22Rv1 (cell line): ENCODE measurements at regions not wholly inside any gene's neighbourhood (a gene's known extent, or its start where the extent isn't known, plus 50 kb on each side); places are given as distances from the start of the nearest gene placed in this dataset.

Source experiments
- H3K27ac ChIP-seq: fragments of 450-650 bp; 2 replicates; pipeline ENCODE4 v1.5.1; 2017
- ZFX ChIP-seq: fragments of 450-650 bp; IDR thresholded peaks from 2 replicates; pipeline ENCODE4 v1.6.1; 2017; ENCODE audit warnings: antibody characterized with exemption, borderline replicate concordance
- TF ChIP-seq, protein P1 (sequence below): fragments of 450-650 bp; IDR thresholded peaks from 2 replicates; pipeline ENCODE4 v1.5.1; 2017; ENCODE audit warnings: mild to moderate bottlenecking

DNA sequence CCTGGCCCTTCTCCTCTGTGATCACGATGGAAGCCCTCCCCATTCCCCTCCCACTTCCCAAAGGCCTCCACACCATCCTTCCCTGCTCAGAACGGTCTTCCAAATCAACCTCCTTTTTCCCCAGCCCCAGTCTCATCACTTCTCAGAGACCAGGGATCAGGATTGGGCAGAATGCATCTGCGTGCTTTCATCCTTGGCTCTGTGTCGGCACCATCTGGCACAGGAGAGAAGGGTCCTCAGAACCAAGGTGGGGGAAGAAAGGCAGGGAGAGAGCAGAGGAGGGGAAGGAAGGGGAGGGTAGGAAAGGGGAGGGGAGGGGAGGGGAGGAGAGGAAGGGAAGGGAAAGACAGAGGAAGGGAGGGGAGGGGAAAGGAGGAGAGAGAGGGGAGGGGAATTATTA is 52.4 kb upstream of the FICD start:
- H3K27ac ChIP-seq: no peak overlapping the region
- TF ChIP-seq, protein P1, sequence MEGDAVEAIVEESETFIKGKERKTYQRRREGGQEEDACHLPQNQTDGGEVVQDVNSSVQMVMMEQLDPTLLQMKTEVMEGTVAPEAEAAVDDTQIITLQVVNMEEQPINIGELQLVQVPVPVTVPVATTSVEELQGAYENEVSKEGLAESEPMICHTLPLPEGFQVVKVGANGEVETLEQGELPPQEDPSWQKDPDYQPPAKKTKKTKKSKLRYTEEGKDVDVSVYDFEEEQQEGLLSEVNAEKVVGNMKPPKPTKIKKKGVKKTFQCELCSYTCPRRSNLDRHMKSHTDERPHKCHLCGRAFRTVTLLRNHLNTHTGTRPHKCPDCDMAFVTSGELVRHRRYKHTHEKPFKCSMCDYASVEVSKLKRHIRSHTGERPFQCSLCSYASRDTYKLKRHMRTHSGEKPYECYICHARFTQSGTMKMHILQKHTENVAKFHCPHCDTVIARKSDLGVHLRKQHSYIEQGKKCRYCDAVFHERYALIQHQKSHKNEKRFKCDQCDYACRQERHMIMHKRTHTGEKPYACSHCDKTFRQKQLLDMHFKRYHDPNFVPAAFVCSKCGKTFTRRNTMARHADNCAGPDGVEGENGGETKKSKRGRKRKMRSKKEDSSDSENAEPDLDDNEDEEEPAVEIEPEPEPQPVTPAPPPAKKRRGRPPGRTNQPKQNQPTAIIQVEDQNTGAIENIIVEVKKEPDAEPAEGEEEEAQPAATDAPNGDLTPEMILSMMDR: no peak
- TF ChIP-seq ZFX: no peak

DNA sequence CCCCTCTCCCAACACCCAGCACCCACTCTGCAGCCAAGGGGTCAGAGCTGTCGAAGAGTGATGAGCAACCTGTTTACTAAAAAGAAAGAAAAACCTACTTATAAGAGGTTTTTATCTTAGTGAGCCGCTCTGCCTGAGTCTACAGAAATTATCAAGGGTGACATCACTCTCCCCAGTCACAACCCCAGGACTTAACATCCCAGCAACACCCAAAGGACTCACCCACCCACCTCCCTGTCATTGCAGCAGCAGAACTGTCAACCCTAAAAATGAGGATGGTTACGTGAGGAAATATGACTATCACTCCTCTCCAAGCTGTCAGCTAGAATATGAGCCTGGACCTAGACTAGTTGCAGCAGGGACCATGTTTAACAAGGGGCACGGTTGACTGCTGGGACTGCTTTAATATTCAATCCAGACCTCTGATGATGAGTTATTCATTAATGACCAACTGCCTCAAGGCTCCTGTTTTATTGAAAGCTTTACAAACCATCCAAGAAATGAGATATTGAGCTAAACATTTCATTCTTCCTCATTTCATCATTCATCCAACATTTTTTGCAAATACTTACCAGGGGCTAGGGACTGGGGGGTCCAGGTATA is 53.9 kb upstream of the FICD start:
- H3K27ac ChIP-seq: no peak overlapping the region
- TF ChIP-seq ZFX: no peak
- TF ChIP-seq, protein P1: no peak

DNA sequence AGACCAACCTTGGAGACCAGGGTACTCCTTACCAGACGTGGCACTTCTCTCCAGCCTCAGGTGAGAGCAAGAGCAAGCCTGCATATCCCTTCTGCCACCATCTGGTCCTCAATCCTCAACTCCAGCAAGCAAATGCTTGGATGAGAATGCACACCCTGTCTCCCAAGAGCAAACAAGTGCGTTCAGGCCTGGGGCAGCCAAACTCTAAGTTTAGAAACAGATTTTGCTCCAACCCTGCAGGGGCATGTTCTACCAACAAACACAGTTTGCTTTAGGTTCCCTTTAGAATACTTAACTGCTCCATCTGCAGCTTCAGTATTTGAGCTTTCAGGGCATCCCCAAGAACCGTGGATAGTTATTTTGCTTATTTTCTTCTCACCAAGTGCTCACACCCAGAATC is 55.9 kb upstream of the FICD start:
- H3K27ac ChIP-seq: peak overlapping the region; percentile 17
- TF ChIP-seq ZFX: no peak
- TF ChIP-seq, protein P1: no peak

DNA sequence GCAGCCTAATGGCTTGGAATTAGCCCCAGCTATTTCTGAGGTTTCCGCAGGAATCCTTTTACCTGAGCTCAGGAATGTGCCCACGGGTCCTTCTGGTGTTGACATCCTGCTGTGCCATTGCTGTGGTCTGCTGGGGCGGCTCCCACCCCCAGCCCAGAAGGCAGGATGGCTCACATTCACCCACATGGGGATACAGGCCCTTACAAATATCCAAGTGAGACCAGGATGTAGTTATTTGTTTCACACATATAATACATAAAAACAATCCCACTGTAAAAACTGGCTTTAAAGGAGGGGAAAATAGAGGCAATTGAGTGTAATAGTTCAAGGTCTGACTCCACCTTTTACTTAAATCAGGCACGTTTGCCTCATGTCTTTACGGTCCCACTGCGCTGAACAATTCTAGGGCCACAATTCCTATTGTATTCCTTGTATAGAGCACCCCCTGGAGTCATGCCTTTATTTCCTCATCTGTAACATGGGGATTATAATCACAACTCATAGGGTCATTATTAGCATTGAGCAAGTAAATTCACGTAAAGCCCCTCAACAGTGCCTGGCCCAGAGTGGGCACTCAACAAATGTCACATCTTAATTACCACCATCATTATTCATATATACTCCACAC is 57.2 kb upstream of the FICD start:
- TF ChIP-seq, protein P1: no peak
- no peak for TF ChIP-seq ZFX
- H3K27ac ChIP-seq: no peak overlapping the region

DNA sequence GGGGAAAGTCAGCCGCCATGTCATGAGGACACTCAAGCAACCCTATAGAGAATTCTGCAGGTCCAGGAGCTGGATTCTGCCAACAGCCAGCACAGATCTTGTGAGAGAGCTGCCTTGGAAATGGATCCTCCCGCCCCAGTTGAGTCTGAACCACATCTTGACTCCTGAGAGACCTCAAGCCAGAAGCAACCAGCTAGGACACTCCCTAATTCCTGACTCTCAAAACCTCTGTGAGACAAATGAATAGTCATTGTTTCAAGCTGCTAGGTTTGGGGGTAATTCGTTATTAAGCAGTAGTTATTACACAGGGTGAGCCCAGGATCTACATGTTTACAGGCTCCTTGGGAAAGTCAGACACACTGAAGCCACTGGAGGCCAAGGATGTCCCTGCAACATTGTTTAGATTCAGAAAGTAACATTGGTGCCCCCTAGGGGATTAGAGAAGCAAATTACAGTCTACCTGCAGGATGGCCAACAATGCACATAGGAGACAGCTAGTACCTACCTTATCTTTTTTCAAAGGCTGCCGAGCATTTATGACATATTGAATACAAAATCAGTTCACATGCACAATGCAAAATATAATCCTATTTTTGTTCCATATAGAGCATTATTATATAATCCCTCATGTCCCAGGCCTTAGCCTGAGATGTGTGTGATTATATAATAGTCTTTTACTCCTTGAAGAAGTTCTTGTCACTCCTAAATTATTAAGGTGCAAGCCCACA is 57.9 kb upstream of the FICD start:
- no peak overlapping the region for H3K27ac ChIP-seq
- TF ChIP-seq ZFX: no peak
- TF ChIP-seq, protein P1: peak; percentile 90

DNA sequence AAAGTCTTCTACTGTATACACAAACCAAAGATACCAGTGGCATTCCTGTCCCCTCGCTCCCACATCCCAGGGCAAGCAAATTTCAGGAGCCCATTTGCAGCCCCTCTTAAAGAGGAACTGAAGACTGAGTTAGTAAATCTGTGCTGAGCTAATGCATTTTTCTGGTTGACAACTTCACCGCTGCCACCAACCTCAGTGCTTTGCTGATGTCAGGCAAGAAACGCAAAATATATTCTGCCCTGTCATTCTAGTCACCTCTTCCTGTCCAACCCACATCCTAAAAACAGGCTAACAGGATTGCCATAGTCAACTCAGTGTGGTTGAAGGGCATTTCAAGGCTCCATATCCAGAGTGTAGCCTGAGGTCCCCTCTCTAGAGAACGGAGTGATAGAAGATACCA is 59.4 kb upstream of the FICD start:
- TF ChIP-seq, protein P1: no peak
- TF ChIP-seq ZFX: no peak
- no peak overlapping the region for H3K27ac ChIP-seq

DNA sequence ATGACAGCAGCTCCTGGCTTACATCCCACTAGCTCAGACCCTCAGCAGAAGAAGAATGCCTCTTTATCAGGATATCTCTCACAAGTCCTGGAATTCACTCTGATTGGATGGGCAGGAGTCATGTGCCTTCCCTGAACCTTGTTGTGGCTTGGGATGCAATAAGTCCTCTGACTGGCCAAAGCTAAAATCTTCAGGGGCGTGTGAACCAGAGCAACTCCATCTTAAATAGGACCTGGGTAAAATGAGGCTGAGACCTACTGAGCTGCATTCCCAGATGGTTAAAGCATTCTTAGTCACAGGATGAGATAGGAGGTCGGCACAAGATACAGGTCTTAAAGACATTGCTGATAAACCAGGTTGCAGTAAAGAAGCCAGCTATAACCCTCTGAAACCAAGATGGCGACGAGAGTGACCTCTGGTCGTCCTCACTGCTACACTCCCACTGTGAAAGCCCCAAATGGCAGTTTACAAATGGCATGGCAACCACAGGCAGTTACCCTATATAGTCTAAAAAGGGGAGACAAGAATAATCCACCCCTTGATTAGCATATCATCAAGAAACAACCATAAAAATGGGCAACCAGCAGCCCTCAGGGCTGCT is 60.4 kb upstream of the FICD start:
- TF ChIP-seq, protein P1: no peak
- TF ChIP-seq ZFX: no peak
- H3K27ac ChIP-seq: no peak overlapping the region
